ENCODE measurements at regions not wholly inside any gene's neighbourhood (a gene's known extent, or its start where the extent isn't known, plus 50 kb on each side); places are given as distances from the start of the nearest gene placed in this dataset.

GRCh38 chr1:185530215-185530614 lies 204.0 kb upstream of the HMCN1 start:
- dilution Hi-C loops (cut with HindIII; ENCODE audit: low sequenced_read_pairs, unreplicated experiment) (no loop called here), intact Hi-C loops (cut with micrococcal nuclease) (no loop called here), in situ Hi-C loops (cut with MboI; ENCODE audit: low sequenced_read_pairs) (no loop called here)
- H3K4ac ChIP-seq (ENCODE audit: low read depth, low read length): no peak overlapping the region
- H3K4me1 ChIP-seq (ENCODE audit: control insufficient read depth, insufficient read depth, low read length): no peaks in the 10 kb centered on the region
- no peak overlapping the region for H2AFZ ChIP-seq (replicated peaks; ENCODE audit: low read length, poor library complexity)
- no peak overlapping the region for H3K27ac ChIP-seq (ENCODE audit: insufficient read depth, low read length)
- H3K9me1 ChIP-seq (ENCODE audit: insufficient read depth, low read length): no peaks in the 10 kb centered on the region
- CTCF ChIA-PET: interaction anchor here (0.8 kb wide), 1 partner anchor 46 kb away, joined by 3 read pairs; no protein-coding TSS in a partner anchor
- H2BK20ac ChIP-seq (ENCODE audit: low read depth, low read length): no peak overlapping the region
- H3K79me1 ChIP-seq (ENCODE audit: low read depth in 1 of 2, low read length in 2 of 2): no peaks in the 10 kb centered on the region
- no peaks in the 10 kb centered on the region; the same call in none of the 2 replicates for H3K27me3 ChIP-seq (ENCODE audit: control insufficient read depth, insufficient read depth, low read length)
- H4K8ac ChIP-seq (ENCODE audit: low read depth in 2 of 2, low read length in 2 of 2): no peak overlapping the region
- TF ChIP-seq CEBPB (IDR thresholded peaks at IDR 0.05; ENCODE audit: low read depth, low read length): no peak
- no peak for TF ChIP-seq USF2 (IDR thresholded peaks at IDR 0.05; ENCODE audit: low read depth, low read length)
- TF ChIP-seq FOS (IDR thresholded peaks at IDR 0.05; ENCODE audit: low read depth, low read length): no peak
- TF ChIP-seq POLR2A (IDR thresholded peaks at IDR 0.05; ENCODE audit: low read depth, low read length): no peak
- TF ChIP-seq CTCF (conservative IDR thresholded peaks at IDR 0.05; ENCODE audit: low read depth, low read length): no peak
- TF ChIP-seq MXI1 (IDR thresholded peaks at IDR 0.05; ENCODE audit: borderline replicate concordance, low read depth, low read length): no peak
- no peak for TF ChIP-seq RFX5 (IDR thresholded peaks at IDR 0.05; ENCODE audit: low read depth, low read length)
- no peak overlapping the region for H2BK15ac ChIP-seq (ENCODE audit: low read depth, low read length)
- no peak overlapping the region for H2AK5ac ChIP-seq (ENCODE audit: low read depth, low read length)
- H3K56ac ChIP-seq (ENCODE audit: extremely low read depth, insufficient read depth, low read length): no peak overlapping the region
- WGBS, 2 experiments (ENCODE audit: extremely low coverage in 2 of 2, insufficient read length in 1 of 2): no CpG with 5 or more reads among the region's 3 CpGs
- no peak overlapping the region for H4K91ac ChIP-seq (ENCODE audit: insufficient read depth, low read depth, low read length)
- POLR2A ChIA-PET (ENCODE audit: unreplicated experiment): no interaction called here
- DNase-seq (no peak), ATAC-seq (ENCODE audit: low read depth) (no peak)
- no peaks in the 10 kb centered on the region for H3K9me3 ChIP-seq (ENCODE audit: control insufficient read depth, insufficient read depth, low read length)
- H3K18ac ChIP-seq (ENCODE audit: low read depth, low read length): no peak overlapping the region
- H3K4me3 ChIP-seq (ENCODE audit: insufficient read depth, low read depth, low read length): no peak overlapping the region
- no peak overlapping the region for H3K14ac ChIP-seq (replicated peaks; ENCODE audit: low read depth, low read length)
- no peak overlapping the region for H2BK120ac ChIP-seq (ENCODE audit: low read depth, low read length)
- H3K36me3 ChIP-seq (ENCODE audit: control insufficient read depth, insufficient read depth, low read length): no peaks in the 10 kb centered on the region
- H3K23ac ChIP-seq (ENCODE audit: low read depth, low read length): no peak overlapping the region
- no peak overlapping the region for H2AK9ac ChIP-seq (replicated peaks; ENCODE audit: low read depth, low read length, poor library complexity)
- H4K5ac ChIP-seq (ENCODE audit: low read depth, low read length): no peak overlapping the region
- H2BK5ac ChIP-seq (ENCODE audit: low read depth, low read length, poor library complexity, severe bottlenecking): no peak overlapping the region
- H3K9ac ChIP-seq (ENCODE audit: low read depth, low read length): no peak overlapping the region
- no TSS peak for BruUV-seq (replicated peaks)
- no peak overlapping the region for H3K4me2 ChIP-seq (ENCODE audit: low read depth, low read length)
- H4K20me1 ChIP-seq (ENCODE audit: insufficient read depth, low read length): no peaks in the 10 kb centered on the region

Measured in IMR-90 (cell line).